Neutrophil (primary cell): ENCODE measurements at regions not wholly inside any gene's neighbourhood (a gene's known extent, or its start where the extent isn't known, plus 50 kb on each side); places are given as distances from the start of the nearest gene placed in this dataset.

Source experiments
- H3K27ac ChIP-seq: fragments of 200-600 bp; sonication (generic); 2 replicates; pipeline ENCODE4 v1.5.1; 2016; ENCODE audit warnings: mild to moderate bottlenecking, moderate library complexity
- H3K27me3 ChIP-seq: fragments of 200-600 bp; sonication (generic); 2 replicates; pipeline ENCODE4 v1.6.0; 2016; ENCODE audit warnings: mild to moderate bottlenecking
- H3K36me3 ChIP-seq: fragments of 200-600 bp; sonication (generic); 2 replicates; pipeline ENCODE4 v1.5.1; 2017
- H3K4me1 ChIP-seq, 2 experiments: fragments of 200-600 bp in 1 of 2; sonication (generic) in 1 of 2; 1 replicate in 1 of 2; 2 replicates in 1 of 2; pipeline versions ENCODE4 v1.5.1 to v1.6.1; 2013 to 2016; ENCODE audit warnings: low read depth in 1 of 2, low read length in 1 of 2, mild to moderate bottlenecking in 1 of 2, moderate library complexity in 1 of 2; ENCODE audit not compliant: control insufficient read depth in 1 of 2, insufficient read depth in 1 of 2
- H3K4me3 ChIP-seq, 2 experiments: fragments of 200-600 bp in 1 of 2; sonication (generic) in 1 of 2; 1 replicate in 1 of 2; 2 replicates in 1 of 2; pipeline ENCODE4 v1.5.1; 2013 to 2016; ENCODE audit warnings: low read depth in 1 of 2, low read length in 1 of 2, mild to moderate bottlenecking in 1 of 2, moderate library complexity in 1 of 2
- H3K9me3 ChIP-seq: fragments of 200-600 bp; sonication (generic); 2 replicates; pipeline ENCODE4 v1.5.1; 2016
- CTCF ChIP-seq: fragments of 200-600 bp; sonication (generic); IDR thresholded peaks from 2 replicates; pipeline ENCODE4 v1.5.1; 2016; ENCODE audit warnings: antibody characterized with exemption

DNA sequence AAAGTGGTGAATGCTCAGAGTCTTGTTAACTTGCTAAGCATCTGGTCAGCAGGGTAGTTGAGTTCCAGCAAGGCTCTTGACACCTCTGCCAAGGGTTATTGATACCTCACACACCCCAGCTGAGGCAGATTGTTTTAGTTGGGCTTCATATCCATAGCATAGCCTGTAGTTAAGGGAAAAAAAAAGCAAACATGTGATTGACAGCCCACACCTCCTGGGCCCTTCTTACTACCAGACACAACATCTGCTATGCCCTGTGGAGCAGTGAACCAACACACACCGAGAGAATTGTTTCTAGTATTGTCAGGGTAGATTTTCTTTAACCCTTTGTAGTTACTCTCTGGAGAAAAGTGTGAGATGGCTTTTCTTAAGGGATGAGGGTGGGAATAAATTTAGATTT lies 697.0 kb upstream of the POU3F2 start:
- Histone ChIP-seq H3K27ac (no peak overlapping the region), H3K4me1 (no peaks in the 10 kb centered on the region), H3K27me3 (no peaks in the 10 kb centered on the region), H3K9me3 (no peaks in the 10 kb centered on the region), H3K4me3 (no peak overlapping the region), H3K36me3 (no peaks in the 10 kb centered on the region)
- TF ChIP-seq CTCF = no peak

- TF ChIP-seq CTCF = no peak
- H3K4me1 ChIP-seq = no peaks in the 10 kb centered on the region
- no peak overlapping the region for H3K4me3 ChIP-seq
- H3K9me3 ChIP-seq = no peaks in the 10 kb centered on the region
- H3K27ac ChIP-seq = no peak overlapping the region
- H3K27me3 ChIP-seq = no peaks in the 10 kb centered on the region
- H3K36me3 ChIP-seq = no peaks in the 10 kb centered on the region
These were observed 691.5 kb upstream of the POU3F2 start for GRCh38 chr6:98142839-98143238.

- H3K4me1 ChIP-seq = no peaks in the 10 kb centered on the region
- H3K27me3 ChIP-seq = no peaks in the 10 kb centered on the region
- H3K27ac ChIP-seq = no peak overlapping the region
- TF ChIP-seq CTCF = no peak
- H3K4me3 ChIP-seq = no peak overlapping the region
- H3K36me3 ChIP-seq = no peaks in the 10 kb centered on the region
- H3K9me3 ChIP-seq = no peaks in the 10 kb centered on the region
These were observed 687.7 kb upstream of the POU3F2 start for GRCh38 chr6:98146656-98147055.

DNA sequence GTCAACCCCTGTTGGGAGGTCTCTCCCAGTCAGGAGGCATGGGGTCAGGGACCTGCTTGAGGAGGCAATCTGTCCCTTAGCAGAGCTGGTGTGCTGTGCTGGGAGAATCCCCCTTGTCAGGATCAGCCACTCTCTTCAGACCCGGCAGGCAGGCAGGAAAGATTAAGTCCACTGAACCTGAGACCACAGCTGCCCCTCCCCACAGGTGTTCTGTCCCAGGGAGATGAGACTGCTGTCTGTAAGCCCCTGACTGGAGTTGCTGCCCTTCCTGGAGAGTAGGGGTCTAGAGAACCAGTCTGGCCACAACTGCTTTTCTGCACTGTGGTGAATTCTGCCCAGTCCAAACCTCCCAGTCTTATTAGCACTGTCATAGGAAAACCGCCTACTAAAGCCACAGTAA lies 677.8 kb upstream of the POU3F2 start:
- no peak overlapping the region for H3K27ac ChIP-seq
- H3K4me3 ChIP-seq = no peak overlapping the region
- no peaks in the 10 kb centered on the region for H3K27me3 ChIP-seq
- H3K9me3 ChIP-seq = no peaks in the 10 kb centered on the region
- H3K36me3 ChIP-seq = no peaks in the 10 kb centered on the region
- no peaks in the 10 kb centered on the region for H3K4me1 ChIP-seq
- TF ChIP-seq CTCF = no peak

- Histone ChIP-seq H3K36me3 (no peaks in the 10 kb centered on the region), H3K27me3 (no peaks in the 10 kb centered on the region), H3K9me3 (no peaks in the 10 kb centered on the region), H3K4me1 (no peaks in the 10 kb centered on the region), H3K27ac (no peak overlapping the region), H3K4me3 (no peak overlapping the region)
- no peak for TF ChIP-seq CTCF
These were observed 654.8 kb upstream of the POU3F2 start for GRCh38 chr6:98179606-98180005.

GRCh38 chr6:98200084-98200483 lies 634.3 kb upstream of the POU3F2 start:
- H3K36me3 ChIP-seq = no peaks in the 10 kb centered on the region
- no peak for TF ChIP-seq CTCF

More at GRCh38 chr6:98200084-98200483, 634.3 kb upstream of the POU3F2 start:
- Histone ChIP-seq H3K4me3 (no peak overlapping the region), H3K9me3 (no peaks in the 10 kb centered on the region), H3K4me1 (no peaks in the 10 kb centered on the region), H3K27me3 (no peaks in the 10 kb centered on the region), H3K27ac (no peak overlapping the region)
